GM18517 (cell line): ENCODE measurements at regions not wholly inside any gene's neighbourhood (a gene's known extent, or its start where the extent isn't known, plus 50 kb on each side); places are given as distances from the start of the nearest gene placed in this dataset.
A peak's percentile ranks its signal among the peaks of the same experiment; 100 is the strongest.
"Not testable (repeated sequence)": the region's sequence is repeated elsewhere in the genome, so short reads cannot be mapped to it uniquely, and the experiment has no call there.

Experiments
- ATAC-seq: cut with Tn5 transposase; IDR thresholded peaks from one replicate; pipeline ENCODE4 v1.9.1; 2021; ENCODE audit warnings: mild to moderate bottlenecking, moderate library complexity; ENCODE audit not compliant: unreplicated experiment

- no peak for ATAC-seq
These were observed 50.7 kb upstream of the TNFSF4 start for GRCh38 chr1:173257805-173258204.

- no peak for ATAC-seq
These were observed 51.5 kb upstream of the TNFSF4 start for GRCh38 chr1:173258479-173259264.

GRCh38 chr1:173260329-173260728, 53.2 kb upstream of the TNFSF4 start:
- not testable (repeated sequence) for ATAC-seq

GRCh38 chr1:173266841-173267240, 59.7 kb upstream of the TNFSF4 start:
- no peak for ATAC-seq

GRCh38 chr1:173267453-173267945, 60.4 kb upstream of the TNFSF4 start:
- no peak for ATAC-seq

GRCh38 chr1:173268261-173268660, 61.1 kb upstream of the TNFSF4 start:
- ATAC-seq = peak; percentile 49

GRCh38 chr1:173268786-173269277, 61.7 kb upstream of the TNFSF4 start:
- ATAC-seq = no peak

- no peak for ATAC-seq
These were observed 62.5 kb upstream of the TNFSF4 start for GRCh38 chr1:173269490-173270230.

- no peak for ATAC-seq
These were observed 63.1 kb upstream of the TNFSF4 start for GRCh38 chr1:173270243-173270642.

GRCh38 chr1:173271021-173271420, 63.9 kb upstream of the TNFSF4 start:
- ATAC-seq = not testable (repeated sequence)

- ATAC-seq = no peak
These were observed 68.4 kb upstream of the TNFSF4 start for GRCh38 chr1:173275496-173275895.

- ATAC-seq = peak; percentile 93
These were observed 70.0 kb upstream of the TNFSF4 start for GRCh38 chr1:173276922-173277800.

- ATAC-seq = no peak
These were observed 73.9 kb upstream of the TNFSF4 start for GRCh38 chr1:173280899-173281660.

GRCh38 chr1:173285048-173285447, 77.9 kb upstream of the TNFSF4 start:
- no peak for ATAC-seq

- no peak for ATAC-seq
These were observed 80.7 kb upstream of the TNFSF4 start for GRCh38 chr1:173287785-173288184.

GRCh38 chr1:173293756-173294155, 86.6 kb upstream of the TNFSF4 start:
- no peak for ATAC-seq

- no peak for ATAC-seq
These were observed 87.7 kb upstream of the TNFSF4 start for GRCh38 chr1:173294843-173295242.

- ATAC-seq = no peak
These were observed 88.3 kb upstream of the TNFSF4 start for GRCh38 chr1:173295391-173295790.

- ATAC-seq = no peak
These were observed 88.9 kb upstream of the TNFSF4 start for GRCh38 chr1:173295995-173296394.

GRCh38 chr1:173297798-173298391, 90.8 kb upstream of the TNFSF4 start:
- peak; percentile 84 for ATAC-seq
